ENCODE measurements at regions not wholly inside any gene's neighbourhood (a gene's known extent, or its start where the extent isn't known, plus 50 kb on each side); places are given as distances from the start of the nearest gene placed in this dataset.

DNA sequence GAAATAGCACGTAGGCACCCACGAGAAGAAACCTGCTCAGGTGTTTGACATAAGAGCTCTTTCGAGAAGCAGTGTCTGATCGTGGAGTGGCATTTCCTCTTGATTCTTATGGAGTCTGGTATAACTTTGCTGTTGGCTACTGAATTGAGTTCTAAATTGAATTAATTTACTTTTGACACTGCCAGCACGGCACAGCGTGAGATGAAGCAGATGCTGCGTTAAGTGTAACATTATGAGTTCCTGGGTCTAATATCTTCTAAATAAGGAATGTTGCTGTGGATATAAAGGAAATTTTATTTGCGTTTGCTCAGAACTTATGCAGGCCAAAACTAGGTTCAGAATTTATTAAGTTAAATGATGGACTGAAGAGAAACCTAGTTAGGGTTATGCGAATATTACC lies 919.9 kb downstream of the TUSC7 start:
- TF ChIP-seq POLR2A (IDR thresholded peaks at IDR 0.05): no peak
- TF ChIP-seq, protein P1, sequence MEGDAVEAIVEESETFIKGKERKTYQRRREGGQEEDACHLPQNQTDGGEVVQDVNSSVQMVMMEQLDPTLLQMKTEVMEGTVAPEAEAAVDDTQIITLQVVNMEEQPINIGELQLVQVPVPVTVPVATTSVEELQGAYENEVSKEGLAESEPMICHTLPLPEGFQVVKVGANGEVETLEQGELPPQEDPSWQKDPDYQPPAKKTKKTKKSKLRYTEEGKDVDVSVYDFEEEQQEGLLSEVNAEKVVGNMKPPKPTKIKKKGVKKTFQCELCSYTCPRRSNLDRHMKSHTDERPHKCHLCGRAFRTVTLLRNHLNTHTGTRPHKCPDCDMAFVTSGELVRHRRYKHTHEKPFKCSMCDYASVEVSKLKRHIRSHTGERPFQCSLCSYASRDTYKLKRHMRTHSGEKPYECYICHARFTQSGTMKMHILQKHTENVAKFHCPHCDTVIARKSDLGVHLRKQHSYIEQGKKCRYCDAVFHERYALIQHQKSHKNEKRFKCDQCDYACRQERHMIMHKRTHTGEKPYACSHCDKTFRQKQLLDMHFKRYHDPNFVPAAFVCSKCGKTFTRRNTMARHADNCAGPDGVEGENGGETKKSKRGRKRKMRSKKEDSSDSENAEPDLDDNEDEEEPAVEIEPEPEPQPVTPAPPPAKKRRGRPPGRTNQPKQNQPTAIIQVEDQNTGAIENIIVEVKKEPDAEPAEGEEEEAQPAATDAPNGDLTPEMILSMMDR (IDR thresholded peaks at IDR 0.05): no peak
